Psoas muscle (tissue), 7 donors: ENCODE measurements at regions not wholly inside any gene's neighbourhood (a gene's known extent, or its start where the extent isn't known, plus 50 kb on each side); places are given as distances from the start of the nearest gene placed in this dataset.
"Not testable (repeated sequence)": the region's sequence is repeated elsewhere in the genome, so short reads cannot be mapped to it uniquely, and the experiment has no call there.

Experiments
- ATAC-seq, 4 donors: fragments of 200-7000 bp; cut with Tn5 transposase; one replicate each; pipeline ENCODE4 v1.9.1; 2020; ENCODE audit warnings: moderate library complexity in 3 of 4, mild to moderate bottlenecking in 2 of 4
- DNase-seq, 2 donors: peaks; one replicate each; pipeline ENCODE4 v3.0.0-alpha.2; 2020
- H3K27ac ChIP-seq: fragments of 200-600 bp; one replicate; pipeline ENCODE4 v1.8.0; 2022
- H3K27me3 ChIP-seq, 3 donors: fragments of 200-600 bp in 1 of 3; one replicate each; pipeline versions ENCODE4 v1.6.1 to v1.8.0; 2013 to 2022; ENCODE audit warnings: low read length in 2 of 3, mild to moderate bottlenecking in 2 of 3, moderate library complexity in 1 of 3; ENCODE audit not compliant: insufficient read depth in 3 of 3
- H3K36me3 ChIP-seq, 2 donors: fragments of 200-600 bp in 1 of 2; one replicate each; pipeline versions ENCODE4 v1.6.1 to v1.8.0; 2013 to 2022; ENCODE audit warnings: low read depth in 1 of 2, mild to moderate bottlenecking in 1 of 2, moderate library complexity in 1 of 2; ENCODE audit not compliant: insufficient read depth in 1 of 2
- H3K4me1 ChIP-seq: fragments of 200-600 bp; one replicate; pipeline ENCODE4 v1.8.0; 2022
- H3K4me3 ChIP-seq: fragments of 200-600 bp; one replicate; pipeline ENCODE4 v1.8.0; 2022; ENCODE audit warnings: mild to moderate bottlenecking
- H3K9me3 ChIP-seq: fragments of 200-600 bp; one replicate; pipeline ENCODE4 v1.8.0; 2022
- WGBS, 3 donors: extraction: QIAGEN DNeasy Blood & Tissue Kit; methylation state at CpG; one replicate each; pipeline versions ENCODE4 v1.1.6 to v1.1.7; 2013; 5-methylcytosine and 5-hydroxymethylcytosine counted together
- intact Hi-C, 2 donors: fragments of 100-400 bp; cut with DNase I; formaldehyde crosslinking; loops; one replicate each; pipeline versions ENCODE4 v1.11.0 to v1.14.2; 2022
- TF ChIP-seq, protein P1 (sequence below): fragments of 200-600 bp; IDR thresholded peaks from one replicate; pipeline ENCODE4 v1.8.0; 2022; ENCODE audit warnings: antibody characterized with exemption
- donor health status: healthy with polysubstance abuse.
- donor health status: DM: no; HTN: no; CAD: no; lungs with moderate emphysema.
- donor health status: Bipolar disorder and iron deficiency.
- donor health status: healthy.
- donor health status: DM: yes; HTN: yes; CAD: no.
- donor health status: DM: no; HTN: no; CAD: no.
- donor health status: DM: yes; HTN: yes; CAD: no.

DNA sequence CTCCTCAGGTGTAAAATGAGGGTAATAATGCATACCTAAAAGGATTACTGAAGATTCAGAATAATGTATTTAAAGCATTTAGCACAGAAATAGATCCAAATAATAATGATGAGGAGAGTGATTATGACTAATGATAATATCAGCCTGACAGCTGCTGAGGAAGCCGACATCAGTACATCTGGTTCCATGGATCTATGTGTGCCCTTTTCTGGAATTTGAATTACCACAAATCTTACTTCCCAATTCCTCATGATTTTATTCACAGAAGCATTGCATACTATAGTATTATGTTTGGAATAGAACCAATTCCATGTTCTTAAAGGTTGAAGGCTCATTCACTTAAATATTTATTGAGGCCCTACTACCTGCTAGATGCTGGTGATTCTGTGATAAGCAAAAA is 248.9 kb upstream of the THUMPD2 start:
- intact Hi-C loops: no loop called here
- Histone ChIP-seq H3K4me3 (no peak overlapping the region), H3K27ac (no peak overlapping the region), H3K9me3 (no peaks in the 10 kb centered on the region), H3K36me3 (no peaks in the 10 kb centered on the region), H3K27me3 (no peaks in the 10 kb centered on the region), H3K4me1 (no peaks in the 10 kb centered on the region)
- DNase-seq (no peak), ATAC-seq (no peak)
- TF ChIP-seq, protein P1, sequence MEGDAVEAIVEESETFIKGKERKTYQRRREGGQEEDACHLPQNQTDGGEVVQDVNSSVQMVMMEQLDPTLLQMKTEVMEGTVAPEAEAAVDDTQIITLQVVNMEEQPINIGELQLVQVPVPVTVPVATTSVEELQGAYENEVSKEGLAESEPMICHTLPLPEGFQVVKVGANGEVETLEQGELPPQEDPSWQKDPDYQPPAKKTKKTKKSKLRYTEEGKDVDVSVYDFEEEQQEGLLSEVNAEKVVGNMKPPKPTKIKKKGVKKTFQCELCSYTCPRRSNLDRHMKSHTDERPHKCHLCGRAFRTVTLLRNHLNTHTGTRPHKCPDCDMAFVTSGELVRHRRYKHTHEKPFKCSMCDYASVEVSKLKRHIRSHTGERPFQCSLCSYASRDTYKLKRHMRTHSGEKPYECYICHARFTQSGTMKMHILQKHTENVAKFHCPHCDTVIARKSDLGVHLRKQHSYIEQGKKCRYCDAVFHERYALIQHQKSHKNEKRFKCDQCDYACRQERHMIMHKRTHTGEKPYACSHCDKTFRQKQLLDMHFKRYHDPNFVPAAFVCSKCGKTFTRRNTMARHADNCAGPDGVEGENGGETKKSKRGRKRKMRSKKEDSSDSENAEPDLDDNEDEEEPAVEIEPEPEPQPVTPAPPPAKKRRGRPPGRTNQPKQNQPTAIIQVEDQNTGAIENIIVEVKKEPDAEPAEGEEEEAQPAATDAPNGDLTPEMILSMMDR: no peak
- 67 to 81% (median 71%) methylated on average over 1 of the region's 1 CpG for WGBS, 3 donors

DNA sequence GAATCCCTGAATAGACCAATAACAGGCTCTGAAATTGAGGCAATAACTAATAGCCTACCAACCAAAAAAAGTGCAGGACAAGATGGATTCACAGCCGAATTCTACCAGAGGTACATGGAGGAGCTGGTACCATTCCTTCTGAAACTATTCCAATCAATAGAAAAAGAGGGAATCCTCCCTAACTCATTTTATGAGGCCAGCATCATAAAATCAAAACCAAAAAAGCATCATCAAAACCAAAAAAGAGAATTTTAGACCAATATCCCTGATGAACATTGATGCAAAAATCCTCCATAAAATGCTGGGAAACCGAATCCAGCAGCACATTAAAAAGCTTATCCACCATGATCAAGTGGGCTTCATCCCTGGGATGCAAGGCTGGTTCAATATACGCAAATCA is 246.2 kb upstream of the THUMPD2 start:
- intact Hi-C loops, H3K27ac ChIP-seq, H3K27me3 ChIP-seq, ATAC-seq, H3K36me3 ChIP-seq, H3K9me3 ChIP-seq, DNase-seq, H3K4me1 ChIP-seq, H3K4me3 ChIP-seq: not testable (repeated sequence)
- 73 to 87% (median 78%) methylated on average over 2 to 3 of the region's 3 CpGs for WGBS, 3 donors

DNA sequence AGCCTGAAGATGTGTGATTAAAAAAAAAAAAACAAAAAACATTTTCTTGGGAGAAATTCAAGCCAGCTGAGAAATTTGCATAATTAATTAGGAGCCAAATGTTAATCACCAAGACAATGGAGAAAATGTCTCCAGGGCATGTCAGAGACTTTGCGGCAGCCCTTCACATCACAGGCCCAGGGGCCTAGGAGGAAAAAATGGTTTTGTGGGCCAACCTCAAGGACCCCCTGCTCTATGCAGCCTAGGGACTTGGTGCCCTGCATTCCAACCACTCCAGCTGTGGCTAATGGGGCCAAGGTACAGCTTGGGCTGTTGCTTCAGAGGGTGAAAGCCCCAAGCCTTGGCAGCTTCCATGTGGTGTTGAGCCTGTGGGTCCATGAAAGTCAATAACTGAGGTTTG is 241.9 kb upstream of the THUMPD2 start:
- Histone ChIP-seq H3K27ac (no peak overlapping the region), H3K27me3 (no peaks in the 10 kb centered on the region), H3K36me3 (no peaks in the 10 kb centered on the region), H3K9me3 (no peaks in the 10 kb centered on the region), H3K4me3 (no peak overlapping the region), H3K4me1 (no peaks in the 10 kb centered on the region)
- 94 to 100% (median 96%) methylated on average over 1 of the region's 1 CpG for WGBS, 3 donors
- DNase-seq (no peak), ATAC-seq (no peak)
- intact Hi-C loops: no loop called here
- TF ChIP-seq, protein P1: no peak

DNA sequence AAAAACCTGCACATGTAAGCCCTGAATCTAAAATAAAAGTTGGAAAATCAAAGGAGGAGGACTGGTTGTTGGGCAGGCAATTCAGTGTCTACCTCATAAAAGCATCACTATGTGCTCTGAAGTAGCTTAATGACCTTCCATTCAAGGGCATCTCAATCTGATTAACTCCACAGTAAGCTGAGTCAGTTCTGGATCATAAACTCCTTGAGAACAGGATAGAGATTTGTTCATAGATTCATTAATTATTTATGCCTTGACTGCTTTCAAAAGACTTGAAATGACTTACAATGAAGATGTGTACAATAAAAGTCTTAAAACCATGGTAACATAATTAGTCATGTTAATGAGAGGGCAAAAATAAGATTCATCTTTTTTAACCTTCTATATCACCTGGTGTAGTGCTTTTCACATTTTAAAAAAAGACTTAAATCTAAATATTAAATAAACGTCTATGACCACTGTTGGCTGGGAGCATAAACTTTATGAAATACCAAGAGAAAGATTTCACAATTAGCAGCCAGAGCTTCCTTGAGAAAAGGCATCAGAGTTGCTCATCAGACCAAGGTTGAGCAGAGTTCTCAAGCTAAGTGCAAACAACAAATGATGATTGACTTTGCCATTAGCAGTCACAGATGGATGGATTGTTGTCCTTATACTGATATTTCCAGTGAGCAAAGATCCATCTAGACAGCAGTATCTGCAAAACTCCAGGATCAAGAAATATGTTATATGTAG is 237.3 kb upstream of the THUMPD2 start:
- no peaks in the 10 kb centered on the region for H3K27me3 ChIP-seq
- no peaks in the 10 kb centered on the region for H3K9me3 ChIP-seq
- H3K27ac ChIP-seq: no peak overlapping the region
- TF ChIP-seq, protein P1: no peak
- DNase-seq (no peak), ATAC-seq (no peak)
- H3K4me1 ChIP-seq: no peaks in the 10 kb centered on the region
- no peaks in the 10 kb centered on the region for H3K36me3 ChIP-seq
- no peak overlapping the region for H3K4me3 ChIP-seq
- 55 to 77% (median 66%) methylated on average over 1 of the region's 1 CpG for WGBS, 3 donors
- intact Hi-C loops: no loop called here

DNA sequence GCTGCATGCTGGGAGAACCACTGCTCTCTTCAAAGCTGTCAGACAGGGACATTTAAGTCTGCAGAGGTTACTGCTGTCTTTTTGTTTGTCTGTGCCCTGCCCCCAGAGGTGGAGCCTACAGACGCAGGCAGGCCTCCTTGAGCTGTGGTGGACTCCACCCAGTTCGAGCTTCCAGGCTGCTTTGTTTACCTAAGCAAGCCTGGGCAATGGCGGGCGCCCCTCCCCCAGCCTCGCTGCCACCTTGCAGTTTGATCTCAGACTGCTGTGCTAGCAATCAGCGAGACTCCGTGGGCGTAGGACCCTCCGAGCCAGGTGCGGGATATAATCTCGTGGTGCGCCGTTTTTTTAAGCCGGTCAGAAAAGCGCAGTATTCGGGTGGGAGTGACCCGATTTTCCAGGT is 234.9 kb upstream of the THUMPD2 start:
- intact Hi-C loops, H3K27me3 ChIP-seq, H3K36me3 ChIP-seq, H3K4me1 ChIP-seq, H3K4me3 ChIP-seq, H3K9me3 ChIP-seq, H3K27ac ChIP-seq, ATAC-seq, DNase-seq: not testable (repeated sequence)
- 93 to 95% (median 94%) methylated on average over 13 to 15 of the region's 17 CpGs for WGBS, 3 donors

DNA sequence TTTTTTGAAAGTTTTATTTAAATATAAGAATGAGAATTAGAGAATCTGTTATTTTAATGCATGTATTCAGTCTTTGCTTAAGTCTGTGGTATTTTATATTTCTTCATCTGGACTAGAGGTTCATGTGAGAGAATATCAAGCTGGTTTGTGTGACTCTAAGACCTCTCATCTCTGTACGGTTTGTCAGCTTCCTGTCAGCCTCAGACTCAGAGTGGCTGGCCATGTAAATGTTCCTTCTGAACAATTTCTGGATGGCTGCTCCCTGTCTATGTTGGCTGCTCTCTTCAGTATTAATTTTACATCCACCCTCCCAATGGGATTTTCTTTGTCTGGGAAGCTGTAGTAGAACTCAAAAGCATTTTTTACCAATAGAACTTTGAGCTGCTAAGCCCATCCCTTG is 225.3 kb upstream of the THUMPD2 start:
- intact Hi-C loops: no loop called here
- TF ChIP-seq, protein P1: no peak
- ATAC-seq (no peak), DNase-seq (no peak)
- no peaks in the 10 kb centered on the region for H3K36me3 ChIP-seq
- H3K4me1 ChIP-seq: no peaks in the 10 kb centered on the region
- no peak overlapping the region for H3K4me3 ChIP-seq
- no peaks in the 10 kb centered on the region for H3K27me3 ChIP-seq
- H3K9me3 ChIP-seq: no peaks in the 10 kb centered on the region
- no peak overlapping the region for H3K27ac ChIP-seq
- WGBS, 3 donors: 33 to 42% (median 39%) methylated on average over 1 of the region's 1 CpG
